ENCODE measurements at regions not wholly inside any gene's neighbourhood (a gene's known extent, or its start where the extent isn't known, plus 50 kb on each side); places are given as distances from the start of the nearest gene placed in this dataset.

DNA sequence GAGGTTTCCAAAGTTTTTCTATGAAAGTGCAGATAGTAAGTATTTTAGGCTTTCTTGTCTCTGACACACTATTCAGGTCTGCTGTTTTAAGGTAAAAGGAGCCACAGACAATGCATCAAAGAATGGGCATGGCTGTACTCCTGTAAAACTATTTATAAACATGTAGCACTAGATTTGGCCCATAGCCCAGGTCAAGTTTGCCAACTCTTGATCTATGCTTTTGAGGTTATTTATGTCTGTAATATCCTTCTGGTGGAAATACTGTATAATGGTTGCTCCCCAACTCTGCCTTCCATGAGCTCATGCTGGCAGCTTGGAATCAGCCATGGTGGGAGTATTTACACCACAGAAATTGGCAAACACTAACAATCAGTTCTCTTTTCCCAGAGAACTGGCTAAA lies 244.6 kb downstream of the BUB3 start:
- H3K9me1 ChIP-seq (replicated peaks; ENCODE audit: control insufficient read depth, extremely low read depth, insufficient read depth, low read length): no peaks in the 10 kb centered on the region
- CTCF ChIA-PET: no interaction called here
- H3K79me2 ChIP-seq (ENCODE audit: control insufficient read depth, insufficient read depth, low read length): no peaks in the 10 kb centered on the region
- H3K4me3 ChIP-seq (replicated peaks in 1 of 3; ENCODE audit: insufficient read depth in 1 of 3, low read depth in 1 of 3, low read length in 3 of 3): no peak overlapping the region
- no peak overlapping the region for H3K27ac ChIP-seq (ENCODE audit: insufficient read depth, low read depth, low read length)
- dilution Hi-C loops (cut with MboI; ENCODE audit: extremely low pct_ligation_motif_present, low sequenced_read_pairs): no loop called here
- no peak overlapping the region for H2AFZ ChIP-seq (ENCODE audit: low read depth, low read length)
- intact Hi-C loops (cut with micrococcal nuclease): no loop called here
- no peaks in the 10 kb centered on the region for H3K36me3 ChIP-seq (ENCODE audit: control insufficient read depth in 2 of 2, extremely low read depth in 1 of 2, insufficient read depth in 2 of 2, low read length in 2 of 2)
- TF ChIP-seq POLR2AphosphoS5 (IDR thresholded peaks at IDR 0.05; ENCODE audit: insufficient read depth, low read depth, low read length) (no peak), EZH2 (IDR thresholded peaks at IDR 0.05; ENCODE audit: borderline replicate concordance, low read depth, low read length, severe bottlenecking) (no peak), GATA2 (IDR thresholded peaks at IDR 0.05; ENCODE audit: insufficient read depth, insufficient read length, low read depth, low read length) (no peak), POLR2A (IDR thresholded peaks at IDR 0.05; ENCODE audit: low read depth, low read length) (no peak), MAX (IDR thresholded peaks at IDR 0.05; ENCODE audit: insufficient read depth, insufficient read length) (no peak)
- TF ChIP-seq, protein P1, sequence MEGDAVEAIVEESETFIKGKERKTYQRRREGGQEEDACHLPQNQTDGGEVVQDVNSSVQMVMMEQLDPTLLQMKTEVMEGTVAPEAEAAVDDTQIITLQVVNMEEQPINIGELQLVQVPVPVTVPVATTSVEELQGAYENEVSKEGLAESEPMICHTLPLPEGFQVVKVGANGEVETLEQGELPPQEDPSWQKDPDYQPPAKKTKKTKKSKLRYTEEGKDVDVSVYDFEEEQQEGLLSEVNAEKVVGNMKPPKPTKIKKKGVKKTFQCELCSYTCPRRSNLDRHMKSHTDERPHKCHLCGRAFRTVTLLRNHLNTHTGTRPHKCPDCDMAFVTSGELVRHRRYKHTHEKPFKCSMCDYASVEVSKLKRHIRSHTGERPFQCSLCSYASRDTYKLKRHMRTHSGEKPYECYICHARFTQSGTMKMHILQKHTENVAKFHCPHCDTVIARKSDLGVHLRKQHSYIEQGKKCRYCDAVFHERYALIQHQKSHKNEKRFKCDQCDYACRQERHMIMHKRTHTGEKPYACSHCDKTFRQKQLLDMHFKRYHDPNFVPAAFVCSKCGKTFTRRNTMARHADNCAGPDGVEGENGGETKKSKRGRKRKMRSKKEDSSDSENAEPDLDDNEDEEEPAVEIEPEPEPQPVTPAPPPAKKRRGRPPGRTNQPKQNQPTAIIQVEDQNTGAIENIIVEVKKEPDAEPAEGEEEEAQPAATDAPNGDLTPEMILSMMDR (IDR thresholded peaks at IDR 0.05; ENCODE audit: extremely low read depth in 1 of 2, insufficient read depth in 1 of 2, low read depth in 1 of 2, low read length in 2 of 2): no peak
- H3K27me3 ChIP-seq (ENCODE audit: control insufficient read depth in 2 of 2, insufficient read depth in 2 of 2, low read length in 2 of 2): no peaks in the 10 kb centered on the region
- no peak for FAIRE-seq
- no peaks in the 10 kb centered on the region for H3K4me1 ChIP-seq (ENCODE audit: control insufficient read depth, extremely low read depth, insufficient read depth, low read length)
- H4K20me1 ChIP-seq (replicated peaks; ENCODE audit: control insufficient read depth, extremely low read depth, insufficient read depth, low read length): no peaks in the 10 kb centered on the region
- no peaks in the 10 kb centered on the region for H3K9me3 ChIP-seq (replicated peaks; ENCODE audit: control insufficient read depth, insufficient read depth, low read length)
- no peak overlapping the region for H3K9ac ChIP-seq (replicated peaks; ENCODE audit: extremely low read depth, insufficient read depth, low read length)
- POLR2A ChIA-PET: no interaction called here
- DNase-seq (ENCODE audit: low read depth, low spot score): no peak
- no peak overlapping the region for H3K4me2 ChIP-seq (ENCODE audit: insufficient read depth, low read length)
- BruUV-seq (replicated peaks): no TSS peak

DNA sequence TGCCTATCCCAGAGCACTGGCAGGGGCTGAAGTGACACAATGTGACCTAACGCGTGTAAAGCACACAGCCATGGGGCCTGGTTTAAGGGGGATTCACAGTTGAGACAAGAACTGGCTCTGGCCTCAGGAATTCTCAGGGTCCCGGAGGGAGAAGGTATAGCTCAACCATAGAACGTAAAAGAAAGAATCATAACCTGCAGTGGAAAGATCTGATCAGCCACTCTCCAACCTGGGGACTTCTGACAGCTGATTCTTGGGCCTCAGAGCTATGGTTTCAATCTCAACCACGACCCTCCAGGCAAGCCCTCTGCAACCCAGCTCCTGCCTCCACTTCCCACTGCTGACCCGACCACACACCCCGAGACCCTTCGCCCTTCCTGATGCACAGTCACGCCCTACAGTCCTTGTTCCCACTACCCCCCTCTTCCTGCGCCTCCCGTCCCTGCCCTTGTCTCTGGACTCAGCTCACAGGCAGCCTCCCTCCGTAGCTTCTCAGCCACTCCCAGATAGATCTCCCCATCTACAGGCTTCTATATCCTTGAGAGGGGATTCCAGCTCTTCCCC lies 245.2 kb downstream of the BUB3 start:
- POLR2A ChIA-PET: no interaction called here
- CTCF ChIA-PET: no interaction called here
- no peaks in the 10 kb centered on the region for H3K4me1 ChIP-seq (ENCODE audit: control insufficient read depth, extremely low read depth, insufficient read depth, low read length)
- H3K79me2 ChIP-seq (ENCODE audit: control insufficient read depth, insufficient read depth, low read length): no peaks in the 10 kb centered on the region
- no peaks in the 10 kb centered on the region for H3K36me3 ChIP-seq (ENCODE audit: control insufficient read depth in 2 of 2, extremely low read depth in 1 of 2, insufficient read depth in 2 of 2, low read length in 2 of 2)
- BruUV-seq (replicated peaks): no TSS peak
- H4K20me1 ChIP-seq (replicated peaks; ENCODE audit: control insufficient read depth, extremely low read depth, insufficient read depth, low read length): no peaks in the 10 kb centered on the region
- no peaks in the 10 kb centered on the region for H3K27me3 ChIP-seq (ENCODE audit: control insufficient read depth in 2 of 2, insufficient read depth in 2 of 2, low read length in 2 of 2)
- dilution Hi-C loops (cut with MboI; ENCODE audit: extremely low pct_ligation_motif_present, low sequenced_read_pairs): no loop called here
- no peak overlapping the region for H2AFZ ChIP-seq (ENCODE audit: low read depth, low read length)
- no peaks in the 10 kb centered on the region for H3K9me1 ChIP-seq (replicated peaks; ENCODE audit: control insufficient read depth, extremely low read depth, insufficient read depth, low read length)
- intact Hi-C loops (cut with micrococcal nuclease): no loop called here
- TF ChIP-seq MAX (IDR thresholded peaks at IDR 0.05; ENCODE audit: insufficient read depth, insufficient read length) (no peak), POLR2A (IDR thresholded peaks at IDR 0.05; ENCODE audit: low read depth, low read length) (no peak), POLR2AphosphoS5 (IDR thresholded peaks at IDR 0.05; ENCODE audit: insufficient read depth, low read depth, low read length) (no peak), GATA2 (IDR thresholded peaks at IDR 0.05; ENCODE audit: insufficient read depth, insufficient read length, low read depth, low read length) (no peak), FOS (IDR thresholded peaks at IDR 0.05; ENCODE audit: borderline replicate concordance, insufficient read depth, low read length) (no peak)
- TF ChIP-seq, protein P1 (IDR thresholded peaks at IDR 0.05; ENCODE audit: extremely low read depth in 1 of 2, insufficient read depth in 1 of 2, low read depth in 1 of 2, low read length in 2 of 2): no peak
- no peak overlapping the region for H3K27ac ChIP-seq (ENCODE audit: insufficient read depth, low read depth, low read length)
- no peak overlapping the region for H3K4me3 ChIP-seq (replicated peaks in 1 of 3; ENCODE audit: insufficient read depth in 1 of 3, low read depth in 1 of 3, low read length in 3 of 3)
- FAIRE-seq (no peak), DNase-seq (ENCODE audit: low read depth, low spot score) (no peak)
- H3K4me2 ChIP-seq (ENCODE audit: insufficient read depth, low read length): no peak overlapping the region
- no peaks in the 10 kb centered on the region for H3K9me3 ChIP-seq (replicated peaks; ENCODE audit: control insufficient read depth, insufficient read depth, low read length)
- no peak overlapping the region for H3K9ac ChIP-seq (replicated peaks; ENCODE audit: extremely low read depth, insufficient read depth, low read length)
